ENCODE measurements at regions not wholly inside any gene's neighbourhood (a gene's known extent, or its start where the extent isn't known, plus 50 kb on each side); places are given as distances from the start of the nearest gene placed in this dataset.

DNA sequence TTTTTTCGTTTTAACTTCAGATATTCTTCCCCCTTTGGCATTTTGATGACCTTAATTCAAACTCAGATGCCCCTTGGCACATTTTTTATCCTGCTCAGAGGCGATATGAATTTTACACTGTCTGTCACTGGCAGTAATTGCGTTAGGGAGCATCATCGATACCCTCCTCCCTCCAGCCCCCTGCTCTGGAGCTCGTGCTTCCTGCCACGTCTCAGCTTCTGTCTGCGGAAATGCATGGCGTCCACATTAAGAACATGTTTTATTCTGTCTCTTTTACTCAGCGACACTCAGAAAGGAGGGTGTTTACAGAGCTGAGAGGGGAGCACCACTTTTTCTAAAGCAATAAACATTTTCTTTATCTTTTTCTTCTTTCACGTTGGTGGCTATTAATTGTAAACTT is 254.2 kb downstream of the EBLN2 start:
- Histone ChIP-seq H3K27me3 (ENCODE audit: control insufficient read depth, insufficient read depth, low read length) (no peaks in the 10 kb centered on the region), H3K9me3 (ENCODE audit: control insufficient read depth, insufficient read depth, low read length) (no peaks in the 10 kb centered on the region), H3K4me3 (ENCODE audit: low read depth, low read length) (no peak overlapping the region), H3K27ac (ENCODE audit: low read depth, low read length) (no peak overlapping the region)
- ChIA-PET CTCF (no interaction called here), POLR2A (no interaction called here)
- DNase-seq (ENCODE audit: low read depth, low spot score) = no peak
- TF ChIP-seq, protein P1, sequence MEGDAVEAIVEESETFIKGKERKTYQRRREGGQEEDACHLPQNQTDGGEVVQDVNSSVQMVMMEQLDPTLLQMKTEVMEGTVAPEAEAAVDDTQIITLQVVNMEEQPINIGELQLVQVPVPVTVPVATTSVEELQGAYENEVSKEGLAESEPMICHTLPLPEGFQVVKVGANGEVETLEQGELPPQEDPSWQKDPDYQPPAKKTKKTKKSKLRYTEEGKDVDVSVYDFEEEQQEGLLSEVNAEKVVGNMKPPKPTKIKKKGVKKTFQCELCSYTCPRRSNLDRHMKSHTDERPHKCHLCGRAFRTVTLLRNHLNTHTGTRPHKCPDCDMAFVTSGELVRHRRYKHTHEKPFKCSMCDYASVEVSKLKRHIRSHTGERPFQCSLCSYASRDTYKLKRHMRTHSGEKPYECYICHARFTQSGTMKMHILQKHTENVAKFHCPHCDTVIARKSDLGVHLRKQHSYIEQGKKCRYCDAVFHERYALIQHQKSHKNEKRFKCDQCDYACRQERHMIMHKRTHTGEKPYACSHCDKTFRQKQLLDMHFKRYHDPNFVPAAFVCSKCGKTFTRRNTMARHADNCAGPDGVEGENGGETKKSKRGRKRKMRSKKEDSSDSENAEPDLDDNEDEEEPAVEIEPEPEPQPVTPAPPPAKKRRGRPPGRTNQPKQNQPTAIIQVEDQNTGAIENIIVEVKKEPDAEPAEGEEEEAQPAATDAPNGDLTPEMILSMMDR (IDR thresholded peaks at IDR 0.05; ENCODE audit: low read depth, low read length) = no peak

DNA sequence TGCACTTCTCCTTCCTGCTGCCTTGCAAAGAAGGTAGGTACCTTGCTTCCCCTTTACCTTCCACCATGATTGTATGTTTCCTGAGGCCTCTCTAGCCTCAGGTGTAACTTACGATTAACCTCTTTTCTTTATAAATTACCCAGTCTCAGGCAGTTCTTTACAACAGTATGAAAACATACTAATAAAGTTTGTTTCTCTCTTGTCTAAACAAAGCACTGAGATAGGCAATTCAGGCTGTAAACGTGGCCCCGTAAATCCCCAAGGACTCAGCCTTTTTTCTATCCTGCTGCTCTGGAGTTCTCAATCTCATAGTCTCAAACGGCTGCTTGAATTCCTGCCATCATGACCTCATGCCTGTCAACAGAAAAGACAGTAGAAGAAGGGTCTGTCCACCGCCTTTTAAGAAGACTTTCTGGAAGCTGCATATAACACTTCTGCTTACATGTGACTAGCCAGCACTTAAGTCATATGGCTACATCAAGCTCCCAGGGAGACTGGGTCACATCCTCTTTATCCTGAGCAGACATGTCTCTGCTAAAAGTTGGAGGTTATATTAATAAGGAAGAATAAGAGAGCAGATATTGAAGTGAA is 257.8 kb downstream of the EBLN2 start:
- no peak for DNase-seq (ENCODE audit: low read depth, low spot score)
- no peaks in the 10 kb centered on the region for H3K9me3 ChIP-seq (ENCODE audit: control insufficient read depth, insufficient read depth, low read length)
- no peak overlapping the region for H3K27ac ChIP-seq (ENCODE audit: low read depth, low read length)
- ChIA-PET CTCF (interaction anchor here (0.6 kb wide), 1 partner anchor 29 kb away, joined by 3 read pairs; no protein-coding TSS in a partner anchor), POLR2A (no interaction called here)
- H3K27me3 ChIP-seq (ENCODE audit: control insufficient read depth, insufficient read depth, low read length) = no peaks in the 10 kb centered on the region
- TF ChIP-seq, protein P1 (IDR thresholded peaks at IDR 0.05; ENCODE audit: low read depth, low read length) = no peak
- no peak overlapping the region for H3K4me3 ChIP-seq (ENCODE audit: low read depth, low read length)

DNA sequence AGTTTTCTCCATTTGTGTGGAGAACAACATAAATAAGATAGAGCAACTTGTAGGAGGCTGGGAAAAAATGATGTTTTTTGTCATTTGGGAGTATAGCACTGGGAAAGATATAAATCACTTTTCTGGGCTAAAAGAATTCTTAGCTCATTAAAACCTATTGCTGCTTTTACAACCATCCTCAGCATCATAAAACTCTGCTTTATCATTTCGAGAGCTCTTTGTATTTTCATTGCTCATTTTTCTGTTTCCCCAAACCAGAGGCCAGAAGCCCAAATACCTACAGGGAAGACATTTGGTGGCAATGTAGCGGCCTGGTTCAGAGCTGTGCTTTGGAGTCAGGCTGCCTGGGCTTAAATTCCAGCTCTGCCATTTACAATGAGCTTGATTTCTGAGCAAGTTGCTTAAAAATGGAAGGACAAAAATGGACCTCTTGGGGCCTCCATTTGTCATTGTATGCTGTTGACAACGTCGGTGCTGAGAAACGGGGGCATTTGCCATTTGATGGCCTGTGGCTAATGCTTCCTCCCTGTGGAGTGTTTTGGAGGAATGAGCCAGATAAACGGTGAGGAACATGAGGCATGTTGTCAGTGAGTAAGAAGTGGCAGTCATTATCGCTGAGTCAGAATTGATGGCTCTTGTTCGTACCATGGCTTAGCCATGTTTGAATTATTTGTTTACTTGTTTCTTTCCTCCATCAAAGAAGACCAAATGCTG is 260.0 kb downstream of the EBLN2 start:
- no peak for DNase-seq (ENCODE audit: low read depth, low spot score)
- ChIA-PET CTCF (no interaction called here), POLR2A (no interaction called here)
- Histone ChIP-seq H3K27ac (ENCODE audit: low read depth, low read length) (no peak overlapping the region), H3K27me3 (ENCODE audit: control insufficient read depth, insufficient read depth, low read length) (no peaks in the 10 kb centered on the region), H3K9me3 (ENCODE audit: control insufficient read depth, insufficient read depth, low read length) (no peaks in the 10 kb centered on the region), H3K4me3 (ENCODE audit: low read depth, low read length) (no peak overlapping the region)
- TF ChIP-seq, protein P1 (IDR thresholded peaks at IDR 0.05; ENCODE audit: low read depth, low read length) = no peak

DNA sequence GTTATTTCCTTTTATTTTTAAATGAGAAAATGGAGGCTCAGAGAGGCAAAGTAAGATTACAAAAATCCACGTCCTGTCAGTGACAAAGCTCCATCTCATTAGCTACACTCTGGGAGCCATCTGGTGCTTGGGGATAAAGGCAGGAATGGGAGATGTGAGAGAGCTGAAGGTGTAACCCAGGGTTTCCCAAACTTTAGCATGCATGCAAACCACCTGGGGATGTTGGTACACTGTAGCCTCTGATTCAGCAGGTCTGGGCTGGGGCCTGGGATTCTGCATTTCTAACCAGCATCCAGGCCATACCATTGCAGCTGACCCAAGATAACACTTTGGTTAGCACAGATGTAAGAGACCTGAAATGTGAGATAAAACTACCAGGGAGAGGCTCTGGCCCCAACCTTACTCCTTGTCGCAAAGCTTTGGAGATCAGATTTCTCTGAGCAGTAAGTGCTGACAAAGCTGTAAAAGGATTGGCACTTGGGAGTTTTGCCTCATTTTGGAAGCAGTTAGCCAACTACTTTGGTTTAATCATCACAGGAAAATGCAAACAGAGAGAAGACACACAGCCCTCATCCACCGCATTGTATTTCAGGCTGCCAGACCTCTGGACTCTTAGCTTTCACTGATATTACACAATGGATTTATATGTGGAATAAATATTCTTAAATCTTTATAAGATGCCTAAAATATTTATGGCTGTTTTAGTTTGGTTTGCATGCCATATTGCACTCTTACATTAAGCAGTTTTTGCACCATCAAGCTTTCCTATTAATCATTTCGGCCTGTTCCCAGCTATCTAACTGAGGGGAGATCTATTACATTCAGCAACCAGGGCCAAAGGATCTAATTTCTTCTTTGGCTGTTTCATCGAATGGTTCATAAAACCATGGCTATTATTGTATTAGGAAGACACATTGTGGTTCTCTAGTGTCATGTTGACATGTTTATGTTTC is 263.0 kb downstream of the EBLN2 start:
- Histone ChIP-seq H3K27me3 (ENCODE audit: control insufficient read depth, insufficient read depth, low read length) (no peaks in the 10 kb centered on the region), H3K27ac (ENCODE audit: low read depth, low read length) (no peak overlapping the region), H3K9me3 (ENCODE audit: control insufficient read depth, insufficient read depth, low read length) (no peaks in the 10 kb centered on the region), H3K4me3 (ENCODE audit: low read depth, low read length) (no peak overlapping the region)
- no peak for DNase-seq (ENCODE audit: low read depth, low spot score)
- ChIA-PET POLR2A (no interaction called here), CTCF (interaction anchor here (0.6 kb wide), 1 partner anchor 171 kb away, joined by 3 read pairs; no protein-coding TSS in a partner anchor)
- TF ChIP-seq, protein P1 (IDR thresholded peaks at IDR 0.05; ENCODE audit: low read depth, low read length) = no peak
